Vagina (tissue), 2 donors: ENCODE measurements at regions not wholly inside any gene's neighbourhood (a gene's known extent, or its start where the extent isn't known, plus 50 kb on each side); places are given as distances from the start of the nearest gene placed in this dataset.

Experiments used
- POLR2A ChIP-seq, 2 donors: fragments of 450-650 bp; IDR thresholded peaks; one replicate each; pipeline ENCODE4 v1.6.1; 2017; ENCODE audit warnings: antibody characterized with exemption in 2 of 2, mild to moderate bottlenecking in 2 of 2, moderate library complexity in 2 of 2
- POLR2AphosphoS5 ChIP-seq, 2 donors: sonication (generic); formaldehyde crosslinking; IDR thresholded peaks; one replicate each; pipeline ENCODE4 v1.9.0; 2017; ENCODE audit warnings: antibody characterized with exemption in 2 of 2, mild to moderate bottlenecking in 2 of 2, low read depth in 1 of 2; ENCODE audit not compliant: insufficient read depth in 1 of 2
- TF ChIP-seq, protein P1 (sequence below), 3 experiments: fragments of 450-650 bp in 2 of 3; fragments of 200-600 bp in 1 of 3; sonication (generic) in 1 of 3; IDR thresholded peaks; one replicate each; pipeline ENCODE4 v1.5.1; 2017 to 2019; ENCODE audit warnings: antibody characterized with exemption in 3 of 3, mild to moderate bottlenecking in 2 of 3, moderate library complexity in 2 of 3

DNA sequence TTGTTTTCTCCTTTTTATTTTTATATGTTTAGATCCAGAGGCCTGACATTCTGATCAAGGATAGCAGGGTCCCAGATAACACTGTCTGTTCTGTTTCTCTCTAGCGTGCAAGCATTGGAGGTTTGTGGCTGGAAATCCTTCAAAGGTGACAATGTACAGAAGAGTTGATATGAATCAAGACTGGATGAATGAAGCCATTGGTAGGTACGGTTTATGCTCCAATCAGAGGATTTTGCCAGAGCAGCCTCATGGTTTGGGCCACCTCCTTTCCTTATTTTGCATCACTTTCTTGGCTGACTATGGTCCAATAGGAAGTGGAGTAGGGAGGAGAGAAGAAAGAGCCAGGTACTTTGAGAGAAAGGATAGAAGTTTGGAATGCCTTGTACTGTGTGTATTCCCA lies 484.8 kb upstream of the JAG1 start:
- TF ChIP-seq, protein P1, sequence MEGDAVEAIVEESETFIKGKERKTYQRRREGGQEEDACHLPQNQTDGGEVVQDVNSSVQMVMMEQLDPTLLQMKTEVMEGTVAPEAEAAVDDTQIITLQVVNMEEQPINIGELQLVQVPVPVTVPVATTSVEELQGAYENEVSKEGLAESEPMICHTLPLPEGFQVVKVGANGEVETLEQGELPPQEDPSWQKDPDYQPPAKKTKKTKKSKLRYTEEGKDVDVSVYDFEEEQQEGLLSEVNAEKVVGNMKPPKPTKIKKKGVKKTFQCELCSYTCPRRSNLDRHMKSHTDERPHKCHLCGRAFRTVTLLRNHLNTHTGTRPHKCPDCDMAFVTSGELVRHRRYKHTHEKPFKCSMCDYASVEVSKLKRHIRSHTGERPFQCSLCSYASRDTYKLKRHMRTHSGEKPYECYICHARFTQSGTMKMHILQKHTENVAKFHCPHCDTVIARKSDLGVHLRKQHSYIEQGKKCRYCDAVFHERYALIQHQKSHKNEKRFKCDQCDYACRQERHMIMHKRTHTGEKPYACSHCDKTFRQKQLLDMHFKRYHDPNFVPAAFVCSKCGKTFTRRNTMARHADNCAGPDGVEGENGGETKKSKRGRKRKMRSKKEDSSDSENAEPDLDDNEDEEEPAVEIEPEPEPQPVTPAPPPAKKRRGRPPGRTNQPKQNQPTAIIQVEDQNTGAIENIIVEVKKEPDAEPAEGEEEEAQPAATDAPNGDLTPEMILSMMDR (IDR thresholded peaks at IDR 0.05): no peak
- no peak for TF ChIP-seq POLR2A (IDR thresholded peaks at IDR 0.05)
- TF ChIP-seq POLR2AphosphoS5 (IDR thresholded peaks at IDR 0.05; ENCODE audit: insufficient read depth in 1 of 2, low read depth in 1 of 2): no peak
